ENCODE measurements at regions not wholly inside any gene's neighbourhood (a gene's known extent, or its start where the extent isn't known, plus 50 kb on each side); places are given as distances from the start of the nearest gene placed in this dataset.

DNA sequence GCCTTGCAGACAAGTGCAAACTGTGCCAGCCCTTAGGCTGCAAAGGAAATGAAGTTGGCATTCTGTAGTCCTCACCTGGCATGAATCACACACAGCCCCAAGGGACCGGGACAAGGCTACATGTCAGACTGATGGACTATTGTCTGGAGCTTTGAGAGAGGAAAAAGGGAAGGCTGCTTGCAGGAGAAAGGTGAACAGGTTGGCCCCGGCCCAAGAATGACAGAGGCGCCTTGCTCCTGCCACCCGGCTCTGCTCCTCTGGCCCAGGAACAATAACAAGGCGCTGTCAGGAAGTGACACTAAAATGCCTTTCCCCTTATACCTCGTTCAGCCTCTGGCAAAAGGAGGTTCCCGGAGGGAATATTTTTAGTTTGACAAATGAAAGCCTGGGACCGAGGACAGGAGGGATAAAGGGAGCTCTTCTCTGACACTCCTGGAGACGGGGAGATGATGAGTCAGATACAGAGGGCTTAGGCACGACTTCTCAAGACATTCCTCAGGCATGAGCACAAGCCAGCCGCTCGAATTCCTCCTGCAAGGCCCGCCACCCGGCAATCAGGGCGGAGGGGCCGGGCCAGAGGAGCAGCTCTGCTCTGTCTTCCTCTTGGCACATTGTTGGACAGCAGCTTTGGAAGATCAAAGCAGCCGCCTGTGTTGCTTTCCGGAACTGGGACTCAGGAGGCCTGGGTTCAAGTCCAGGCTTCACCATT, 105.8 kb downstream of the NOG start:
- Histone ChIP-seq H3K23ac (ENCODE audit: low read depth, low read length) (peak overlapping the region; percentile 46; the same call in 1 of the 2 replicates), H3K27me3 (ENCODE audit: control insufficient read depth, insufficient read depth, low read length) (no peaks in the 10 kb centered on the region), H3K9me1 (ENCODE audit: insufficient read depth, low read length) (peaks cover 13% of the 10 kb centered on the region), H3K4me3 (ENCODE audit: insufficient read depth, low read depth, low read length) (no peak overlapping the region), H4K20me1 (ENCODE audit: insufficient read depth, low read length) (no peaks in the 10 kb centered on the region), H3K4ac (ENCODE audit: low read depth, low read length) (peak overlapping the region; percentile 85), H3K56ac (ENCODE audit: extremely low read depth, insufficient read depth, low read length) (peak overlapping the region; percentile 25), H3K36me3 (ENCODE audit: control insufficient read depth, insufficient read depth, low read length) (no peaks in the 10 kb centered on the region), H3K27ac (ENCODE audit: insufficient read depth, low read length) (peak overlapping the region; percentile 41), H2AK9ac (replicated peaks; ENCODE audit: low read depth, low read length, poor library complexity) (peak overlapping the region; percentile 21), H3K18ac (ENCODE audit: low read depth, low read length) (peak overlapping the region; percentile 29), H3K9me3 (ENCODE audit: control insufficient read depth, insufficient read depth, low read length) (no peaks in the 10 kb centered on the region), H2BK20ac (ENCODE audit: low read depth, low read length) (peak overlapping the region; percentile 90), H2BK120ac (ENCODE audit: low read depth, low read length) (peak overlapping the region; percentile 91), H4K91ac (ENCODE audit: insufficient read depth, low read depth, low read length) (peak overlapping the region; percentile 85), H3K14ac (replicated peaks; ENCODE audit: low read depth, low read length) (peak overlapping the region; percentile 61), H3K9ac (ENCODE audit: low read depth, low read length) (no peak overlapping the region), H4K8ac (ENCODE audit: low read depth in 2 of 2, low read length in 2 of 2) (peak overlapping the region; percentile 64 to 79), H2BK5ac (ENCODE audit: low read depth, low read length, poor library complexity, severe bottlenecking) (peak overlapping the region; percentile 35), H2AK5ac (ENCODE audit: low read depth, low read length) (peak overlapping the region; percentile 72), H3K4me2 (ENCODE audit: low read depth, low read length) (peak overlapping the region; percentile 6), H3K79me1 (ENCODE audit: low read depth in 1 of 2, low read length in 2 of 2) (no peaks in the 10 kb centered on the region), H4K5ac (ENCODE audit: low read depth, low read length) (peak overlapping the region; percentile 6; the same call in 1 of the 2 replicates), H2BK15ac (ENCODE audit: low read depth, low read length) (peak overlapping the region; percentile 87), H3K4me1 (ENCODE audit: control insufficient read depth, insufficient read depth, low read length) (peaks cover 10% of the 10 kb centered on the region), H2AFZ (replicated peaks; ENCODE audit: low read length, poor library complexity) (peak overlapping the region; percentile 16)
- BruUV-seq (replicated peaks): no TSS peak
- CTCF ChIA-PET: interaction anchor here (0.8 to 1.9 kb wide), 3 partner anchors 16 to 81 kb away, joined by 3 to 4 read pairs (median 4); no protein-coding TSS in a partner anchor
- POLR2A ChIA-PET (ENCODE audit: unreplicated experiment): interaction anchor here (0.6 kb wide), 1 partner anchor 534 kb away, joined by 3 read pairs; no protein-coding TSS in a partner anchor
- dilution Hi-C loops (cut with HindIII; ENCODE audit: low sequenced_read_pairs, unreplicated experiment) (no loop called here), in situ Hi-C loops (cut with MboI; ENCODE audit: low sequenced_read_pairs) (no loop called here), intact Hi-C loops (cut with micrococcal nuclease) (loop anchor here (1.0 to 10.0 kb wide), 4 partner anchors 8 to 967 kb away; no protein-coding TSS in a partner anchor)
- peak; percentile 97 for ATAC-seq (ENCODE audit: low read depth)
- WGBS, 2 experiments (ENCODE audit: extremely low coverage in 2 of 2, insufficient read length in 1 of 2): 0% methylated on average over 8 of the region's 18 CpGs; no CpG with 5 or more reads in 1 of the 2 experiments
- peak; percentile 99 for DNase-seq
- TF ChIP-seq BHLHE40 (IDR thresholded peaks at IDR 0.05; ENCODE audit: low read depth, low read length) (peak; percentile 80), MAZ (IDR thresholded peaks at IDR 0.05; ENCODE audit: borderline replicate concordance, low read depth, low read length) (peak; percentile 89; the same call in 1 of the 2 replicates), RCOR1 (IDR thresholded peaks at IDR 0.05; ENCODE audit: insufficient replicate concordance, low read length) (peak; percentile 25), RFX5 (IDR thresholded peaks at IDR 0.05; ENCODE audit: low read depth, low read length) (no peak), MXI1 (IDR thresholded peaks at IDR 0.05; ENCODE audit: borderline replicate concordance, low read depth, low read length) (peak; percentile 70), CEBPB (IDR thresholded peaks at IDR 0.05; ENCODE audit: low read depth, low read length) (peak; percentile 7; the same call in 1 of the 2 replicates), FOS (IDR thresholded peaks at IDR 0.05; ENCODE audit: low read depth, low read length) (peak; percentile 96)
- TF ChIP-seq, protein P1, sequence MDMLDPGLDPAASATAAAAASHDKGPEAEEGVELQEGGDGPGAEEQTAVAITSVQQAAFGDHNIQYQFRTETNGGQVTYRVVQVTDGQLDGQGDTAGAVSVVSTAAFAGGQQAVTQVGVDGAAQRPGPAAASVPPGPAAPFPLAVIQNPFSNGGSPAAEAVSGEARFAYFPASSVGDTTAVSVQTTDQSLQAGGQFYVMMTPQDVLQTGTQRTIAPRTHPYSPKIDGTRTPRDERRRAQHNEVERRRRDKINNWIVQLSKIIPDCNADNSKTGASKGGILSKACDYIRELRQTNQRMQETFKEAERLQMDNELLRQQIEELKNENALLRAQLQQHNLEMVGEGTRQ (IDR thresholded peaks at IDR 0.05; ENCODE audit: low read depth, low read length): no peak
- TF ChIP-seq, protein P2, sequence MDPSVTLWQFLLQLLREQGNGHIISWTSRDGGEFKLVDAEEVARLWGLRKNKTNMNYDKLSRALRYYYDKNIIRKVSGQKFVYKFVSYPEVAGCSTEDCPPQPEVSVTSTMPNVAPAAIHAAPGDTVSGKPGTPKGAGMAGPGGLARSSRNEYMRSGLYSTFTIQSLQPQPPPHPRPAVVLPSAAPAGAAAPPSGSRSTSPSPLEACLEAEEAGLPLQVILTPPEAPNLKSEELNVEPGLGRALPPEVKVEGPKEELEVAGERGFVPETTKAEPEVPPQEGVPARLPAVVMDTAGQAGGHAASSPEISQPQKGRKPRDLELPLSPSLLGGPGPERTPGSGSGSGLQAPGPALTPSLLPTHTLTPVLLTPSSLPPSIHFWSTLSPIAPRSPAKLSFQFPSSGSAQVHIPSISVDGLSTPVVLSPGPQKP (IDR thresholded peaks at IDR 0.05; ENCODE audit: borderline replicate concordance, low read depth, low read length): no peak

Data from IMR-90 (cell line).